OCI-LY3 (cell line): ENCODE measurements at regions not wholly inside any gene's neighbourhood (a gene's known extent, or its start where the extent isn't known, plus 50 kb on each side); places are given as distances from the start of the nearest gene placed in this dataset.

Experiments
- CTCF ChIP-seq: fragments of 200-600, 300-600 bp; sonication (generic); IDR thresholded peaks from 2 replicates; pipeline ENCODE4 v1.5.1; 2014; ENCODE audit warnings: antibody characterized with exemption, low read length, low read depth
- EZH2phosphoT487 ChIP-seq: fragments of 200-600 bp; shearing (Covaris generic); IDR thresholded peaks from 2 replicates; pipeline ENCODE4 v1.6.1; 2018; ENCODE audit warnings: antibody characterized with exemption, mixed run types, low read depth

GRCh38 chr5:58246461-58246944 is 213.4 kb downstream of the PLK2 start:
- TF ChIP-seq CTCF (no peak), EZH2phosphoT487 (no peak)
